IPS-20b (cell line): ENCODE measurements at regions not wholly inside any gene's neighbourhood (a gene's known extent, or its start where the extent isn't known, plus 50 kb on each side); places are given as distances from the start of the nearest gene placed in this dataset.
"Not testable (repeated sequence)": the region's sequence is repeated elsewhere in the genome, so short reads cannot be mapped to it uniquely, and the experiment has no call there.

ENCODE experiments used
- H3K27ac ChIP-seq: one replicate; pipeline ENCODE4 v1.5.1; 2013; ENCODE audit warnings: low read length
- H3K27me3 ChIP-seq: 2 replicates; pipeline ENCODE4 v1.6.1; 2013; ENCODE audit warnings: mild to moderate bottlenecking, low read length, inconsistent platforms; ENCODE audit not compliant: insufficient read depth
- H3K36me3 ChIP-seq: 2 replicates; pipeline ENCODE4 v1.6.1; 2013; ENCODE audit warnings: low read depth, mild to moderate bottlenecking, inconsistent platforms, low read length, moderate library complexity; ENCODE audit not compliant: insufficient read depth
- H3K4me1 ChIP-seq: 2 replicates; pipeline ENCODE4 v1.6.1; 2013; ENCODE audit warnings: mild to moderate bottlenecking, control low read depth, inconsistent platforms, low read length, moderate library complexity; ENCODE audit not compliant: insufficient read depth
- H3K4me3 ChIP-seq: 2 replicates; pipeline ENCODE4 v1.5.1; 2013; ENCODE audit warnings: mild to moderate bottlenecking, low read length, inconsistent platforms
- H3K9ac ChIP-seq: 2 replicates; pipeline ENCODE4 v1.6.1; 2013; ENCODE audit warnings: low read depth, mild to moderate bottlenecking, inconsistent platforms, low read length, moderate library complexity
- H3K9me3 ChIP-seq: 2 replicates; pipeline ENCODE4 v1.6.1; 2013; ENCODE audit warnings: mild to moderate bottlenecking, low read depth, low read length, inconsistent platforms; ENCODE audit not compliant: insufficient read depth

DNA sequence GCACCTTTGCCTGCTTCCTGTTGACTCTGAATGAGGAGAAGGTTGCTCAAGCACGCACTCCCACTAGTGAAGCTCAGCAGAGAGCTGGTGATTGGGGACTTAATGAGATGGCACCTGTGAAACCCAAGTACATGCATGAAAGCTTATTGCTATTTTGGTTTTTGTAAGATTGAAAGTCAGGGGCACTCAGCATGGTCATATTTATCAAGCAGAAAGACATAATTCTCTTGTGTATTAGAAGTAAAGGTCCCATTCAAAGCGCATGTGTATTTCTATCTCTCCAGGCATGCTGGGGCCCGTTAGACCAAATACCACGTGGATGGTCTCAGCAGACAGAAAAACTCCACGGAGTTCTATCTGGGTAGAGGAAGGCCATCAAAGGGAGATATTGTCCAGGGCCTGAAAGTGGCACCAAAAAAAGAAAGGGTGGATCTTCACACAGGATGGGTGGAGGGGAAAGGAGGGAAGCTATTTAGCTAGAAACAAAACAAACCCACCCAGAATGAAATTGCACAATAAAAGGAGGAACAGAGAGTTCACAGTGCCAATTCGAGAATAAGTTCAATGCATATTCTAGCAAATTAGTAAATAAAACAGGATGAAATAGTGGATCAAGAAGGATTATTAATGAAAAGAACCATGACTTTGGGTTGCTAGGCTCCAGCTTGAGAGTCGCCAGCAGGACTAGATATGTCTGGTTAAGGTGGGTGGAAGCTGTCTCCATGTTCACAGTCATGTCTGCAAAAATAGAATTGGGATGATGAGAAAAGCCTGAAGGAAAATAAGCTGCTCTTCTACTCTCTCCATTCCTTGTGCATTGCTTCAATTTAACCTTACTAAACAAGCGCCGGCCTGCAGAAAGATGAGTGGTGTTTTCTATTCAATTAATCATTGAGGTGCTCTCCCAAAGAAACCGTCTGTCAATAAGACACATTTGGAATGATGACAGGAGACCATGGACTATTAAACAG is 224.9 kb upstream of the DTNBP1 start:
- Histone ChIP-seq H3K36me3 (no peaks in the 10 kb centered on the region), H3K9me3 (peaks cover under 1% of the 10 kb centered on the region; the same call in 1 of the 2 replicates), H3K4me1 (no peaks in the 10 kb centered on the region), H3K27ac (no peak overlapping the region), H3K4me3 (no peak overlapping the region), H3K27me3 (no peaks in the 10 kb centered on the region), H3K9ac (no peak overlapping the region)

GRCh38 chr6:15885624-15886023 is 222.8 kb upstream of the DTNBP1 start:
- no peaks in the 10 kb centered on the region for H3K9me3 ChIP-seq
- H3K36me3 ChIP-seq = no peaks in the 10 kb centered on the region
- H3K27me3 ChIP-seq = no peaks in the 10 kb centered on the region
- no peak overlapping the region for H3K27ac ChIP-seq
- H3K9ac ChIP-seq = no peak overlapping the region
- no peaks in the 10 kb centered on the region for H3K4me1 ChIP-seq
- no peak overlapping the region for H3K4me3 ChIP-seq

GRCh38 chr6:15883593-15883992 is 220.8 kb upstream of the DTNBP1 start:
- not testable (repeated sequence) for H3K4me3 ChIP-seq, H3K36me3 ChIP-seq, H3K27me3 ChIP-seq, H3K9me3 ChIP-seq, H3K9ac ChIP-seq, H3K27ac ChIP-seq, H3K4me1 ChIP-seq

DNA sequence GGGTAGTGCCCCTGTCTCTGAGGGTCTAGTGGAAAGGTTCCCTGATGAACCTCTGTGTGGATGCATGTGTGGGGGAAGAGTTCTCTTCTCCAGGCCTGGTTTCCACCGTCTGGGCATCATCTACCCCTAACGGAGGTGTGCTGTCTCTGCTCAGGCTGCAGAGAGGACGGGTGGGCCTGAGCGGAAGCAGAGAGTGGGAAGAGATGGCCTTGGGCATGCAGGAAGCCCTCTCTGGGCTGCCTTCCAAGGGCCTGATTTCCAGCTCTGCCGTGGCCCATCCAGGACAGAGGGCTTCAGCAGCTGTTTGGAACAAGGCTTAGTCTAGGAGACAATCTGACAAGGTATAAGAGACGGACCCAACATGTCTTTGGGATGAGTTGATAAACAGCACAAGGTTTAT is 220.1 kb upstream of the DTNBP1 start:
- Histone ChIP-seq H3K4me1 (no peaks in the 10 kb centered on the region), H3K27ac (no peak overlapping the region), H3K9me3 (no peaks in the 10 kb centered on the region), H3K9ac (no peak overlapping the region), H3K4me3 (no peak overlapping the region), H3K36me3 (no peaks in the 10 kb centered on the region), H3K27me3 (no peaks in the 10 kb centered on the region)

- H3K36me3 ChIP-seq = no peaks in the 10 kb centered on the region
Measured at GRCh38 chr6:15882345-15882744, 219.5 kb upstream of the DTNBP1 start.

GRCh38 chr6:15881150-15881549 is 218.3 kb upstream of the DTNBP1 start:
- Histone ChIP-seq H3K9ac (no peak overlapping the region), H3K27me3 (no peaks in the 10 kb centered on the region), H3K27ac (no peak overlapping the region)

More at GRCh38 chr6:15882345-15882744, 219.5 kb upstream of the DTNBP1 start:
- Histone ChIP-seq H3K4me1 (no peaks in the 10 kb centered on the region), H3K4me3 (no peak overlapping the region), H3K9ac (no peak overlapping the region), H3K27me3 (no peaks in the 10 kb centered on the region), H3K27ac (no peak overlapping the region), H3K9me3 (no peaks in the 10 kb centered on the region)

DNA sequence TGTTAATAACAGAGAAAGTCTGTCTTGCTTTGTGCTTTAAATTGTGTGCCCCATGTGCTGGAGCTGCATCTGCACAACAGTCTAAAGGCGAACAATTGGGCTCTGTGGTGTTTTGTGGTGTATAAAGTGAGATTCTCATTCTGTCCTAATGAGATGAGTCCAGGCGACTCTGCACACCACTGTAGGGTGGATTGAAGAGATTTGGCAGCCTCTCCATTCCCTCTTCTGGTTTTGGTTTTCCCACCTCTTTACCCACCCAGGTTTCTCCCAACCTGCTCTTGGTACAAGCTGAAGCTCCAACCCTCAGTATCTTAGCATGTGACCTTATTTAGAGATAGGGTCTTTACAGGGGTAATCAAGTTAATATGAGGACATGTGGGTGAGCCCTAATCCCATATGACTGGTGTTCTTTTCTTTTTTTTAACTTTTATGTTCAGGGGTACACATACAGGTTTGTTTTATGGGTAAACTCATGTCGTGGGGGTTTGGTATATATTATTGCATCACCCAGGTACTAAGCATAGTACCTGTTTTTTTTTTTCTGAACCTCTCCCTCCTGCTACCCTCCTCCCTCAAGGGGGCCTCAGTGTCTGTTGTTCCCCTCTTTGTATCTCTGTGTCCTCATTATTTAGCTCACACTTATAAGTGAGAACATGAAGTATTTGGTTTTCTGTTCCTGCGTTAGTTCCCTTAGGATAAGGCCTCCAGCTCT is 217.6 kb upstream of the DTNBP1 start:
- Histone ChIP-seq H3K27me3 (no peaks in the 10 kb centered on the region), H3K9me3 (no peaks in the 10 kb centered on the region), H3K4me1 (no peaks in the 10 kb centered on the region), H3K27ac (no peak overlapping the region), H3K9ac (no peak overlapping the region), H3K4me3 (no peak overlapping the region), H3K36me3 (no peaks in the 10 kb centered on the region)

More at GRCh38 chr6:15881150-15881549, 218.3 kb upstream of the DTNBP1 start:
- H3K36me3 ChIP-seq = no peaks in the 10 kb centered on the region
- H3K4me1 ChIP-seq = no peaks in the 10 kb centered on the region
- H3K4me3 ChIP-seq = no peak overlapping the region
- no peaks in the 10 kb centered on the region for H3K9me3 ChIP-seq

- Histone ChIP-seq H3K4me3 (no peak overlapping the region), H3K9ac (no peak overlapping the region), H3K27ac (no peak overlapping the region), H3K36me3 (no peaks in the 10 kb centered on the region), H3K27me3 (no peaks in the 10 kb centered on the region), H3K4me1 (no peaks in the 10 kb centered on the region; the same call in 1 of the 2 replicates), H3K9me3 (no peaks in the 10 kb centered on the region)
Measured at GRCh38 chr6:15879371-15880261, 216.8 kb upstream of the DTNBP1 start.

- Histone ChIP-seq H3K27ac (no peak overlapping the region), H3K4me1 (peaks cover 11% of the 10 kb centered on the region; the same call in 1 of the 2 replicates), H3K4me3 (no peak overlapping the region)
Measured at GRCh38 chr6:15877231-15877630, 214.4 kb upstream of the DTNBP1 start.

GRCh38 chr6:15876406-15876805 is 213.6 kb upstream of the DTNBP1 start:
- Histone ChIP-seq H3K9ac (no peak overlapping the region), H3K4me1 (peaks cover 11% of the 10 kb centered on the region; the same call in 1 of the 2 replicates), H3K27ac (no peak overlapping the region), H3K36me3 (no peaks in the 10 kb centered on the region), H3K4me3 (no peak overlapping the region), H3K27me3 (no peaks in the 10 kb centered on the region), H3K9me3 (no peaks in the 10 kb centered on the region)

More at GRCh38 chr6:15877231-15877630, 214.4 kb upstream of the DTNBP1 start:
- no peaks in the 10 kb centered on the region for H3K36me3 ChIP-seq
- no peaks in the 10 kb centered on the region for H3K9me3 ChIP-seq
- H3K9ac ChIP-seq = no peak overlapping the region
- H3K27me3 ChIP-seq = no peaks in the 10 kb centered on the region

DNA sequence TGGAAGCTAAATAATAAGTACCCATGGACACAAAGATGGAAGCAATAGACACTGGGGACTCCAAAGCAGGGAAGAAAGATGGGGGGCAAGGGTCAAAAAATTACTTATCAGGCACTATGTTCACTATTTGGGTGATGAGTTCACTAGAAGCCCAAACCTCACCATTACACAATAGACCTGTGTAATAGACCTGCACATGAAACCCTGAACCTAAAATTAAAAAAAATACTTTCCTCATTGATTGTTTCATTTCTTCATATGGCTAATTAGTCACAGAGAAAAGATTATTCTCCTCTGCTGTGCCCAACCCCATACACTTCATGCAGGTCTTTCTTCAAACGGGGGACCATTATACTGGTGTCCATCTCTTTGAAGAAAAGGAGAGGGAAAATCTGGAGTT is 213.0 kb upstream of the DTNBP1 start:
- Histone ChIP-seq H3K36me3 (no peaks in the 10 kb centered on the region), H3K9me3 (no peaks in the 10 kb centered on the region), H3K27me3 (no peaks in the 10 kb centered on the region), H3K4me3 (no peak overlapping the region), H3K4me1 (peaks cover 11% of the 10 kb centered on the region; the same call in 1 of the 2 replicates), H3K9ac (no peak overlapping the region), H3K27ac (no peak overlapping the region)
